ENCODE measurements at regions not wholly inside any gene's neighbourhood (a gene's known extent, or its start where the extent isn't known, plus 50 kb on each side); places are given as distances from the start of the nearest gene placed in this dataset.

GRCh38 chr14:55819610-55820304 lies 239.8 kb downstream of the KTN1 start:
- WGBS, 4 donors: 55 to 70% (median 63%) methylated on average over 8 of the region's 8 CpGs
- TF ChIP-seq POLR2A (IDR thresholded peaks at IDR 0.05): no peak
- no peak for TF ChIP-seq CTCF (IDR thresholded peaks at IDR 0.05)
- peaks cover 0 to 6% of the 10 kb centered on the region in 2 donors for H3K4me1 ChIP-seq (replicated peaks in 1 of 2)
- no peaks in the 10 kb centered on the region for H3K9me3 ChIP-seq (replicated peaks in 1 of 3)
- no peaks in the 10 kb centered on the region for H3K27me3 ChIP-seq
- intact Hi-C loops (cut with DNase I): no loop called here
- no peak overlapping the region for H3K4me3 ChIP-seq
- H3K36me3 ChIP-seq (replicated peaks in 1 of 2): no peaks in the 10 kb centered on the region
- no peak overlapping the region for H3K27ac ChIP-seq
- no peak for DNase-seq

DNA sequence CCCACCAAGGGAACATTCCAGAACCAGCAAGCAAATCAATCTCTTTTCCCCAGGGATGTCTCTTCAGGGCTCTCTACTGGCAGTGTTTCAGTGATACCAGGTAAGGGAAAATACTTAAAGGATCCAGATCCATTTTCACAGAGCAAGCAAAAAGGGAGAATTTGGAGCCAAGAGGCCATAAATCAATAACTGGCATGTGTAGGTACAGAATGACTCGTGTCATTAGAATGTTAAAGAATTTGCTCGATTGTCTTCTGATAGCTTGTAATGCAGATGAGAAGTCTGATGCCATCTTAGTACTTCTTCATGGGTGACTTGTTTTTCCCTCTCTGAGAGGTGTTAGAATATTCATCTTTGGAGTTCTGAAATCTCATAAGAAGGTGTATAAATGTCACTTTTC lies 242.9 kb downstream of the KTN1 start:
- 60 to 78% (median 70%) methylated on average over 2 of the region's 2 CpGs for WGBS, 4 donors
- H3K36me3 ChIP-seq (replicated peaks in 1 of 2): no peaks in the 10 kb centered on the region
- intact Hi-C loops (cut with DNase I): no loop called here
- no peak overlapping the region for H3K27ac ChIP-seq
- no peak for DNase-seq
- no peaks in the 10 kb centered on the region for H3K9me3 ChIP-seq (replicated peaks in 1 of 3)
- no peaks in the 10 kb centered on the region for H3K27me3 ChIP-seq
- H3K4me3 ChIP-seq: no peak overlapping the region
- TF ChIP-seq CTCF (IDR thresholded peaks at IDR 0.05) (no peak), POLR2A (IDR thresholded peaks at IDR 0.05) (no peak)
- no peaks in the 10 kb centered on the region for H3K4me1 ChIP-seq (replicated peaks in 1 of 2)

GRCh38 chr14:55832122-55832911 lies 252.3 kb downstream of the KTN1 start:
- H3K27ac ChIP-seq: no peak overlapping the region
- 76 to 85% (median 83%) methylated on average over 3 of the region's 3 CpGs for WGBS, 4 donors
- intact Hi-C loops (cut with DNase I): no loop called here
- no peak for DNase-seq
- no peaks in the 10 kb centered on the region for H3K36me3 ChIP-seq (replicated peaks in 1 of 2)
- H3K9me3 ChIP-seq (replicated peaks in 1 of 3): no peaks in the 10 kb centered on the region
- no peaks in the 10 kb centered on the region for H3K4me1 ChIP-seq (replicated peaks in 1 of 2)
- no peak overlapping the region for H3K4me3 ChIP-seq
- H3K27me3 ChIP-seq: no peaks in the 10 kb centered on the region
- TF ChIP-seq POLR2A (IDR thresholded peaks at IDR 0.05) (no peak), CTCF (IDR thresholded peaks at IDR 0.05) (no peak)

- 72 to 84% (median 82%) methylated on average over 1 of the region's 1 CpG for WGBS, 4 donors
- Histone ChIP-seq H3K9me3 (replicated peaks in 1 of 3) (no peaks in the 10 kb centered on the region), H3K4me1 (replicated peaks in 1 of 2) (no peaks in the 10 kb centered on the region), H3K36me3 (replicated peaks in 1 of 2) (no peaks in the 10 kb centered on the region), H3K27ac (no peak overlapping the region), H3K4me3 (no peak overlapping the region), H3K27me3 (no peaks in the 10 kb centered on the region)
- TF ChIP-seq POLR2A (IDR thresholded peaks at IDR 0.05) (no peak), CTCF (IDR thresholded peaks at IDR 0.05) (no peak)
- DNase-seq: no peak
- intact Hi-C loops (cut with DNase I): no loop called here
These were observed 253.0 kb downstream of the KTN1 start for GRCh38 chr14:55832974-55833373.

Measured in adrenal gland (tissue), 9 donors.